Lower lobe of right lung (tissue), 2 donors: ENCODE measurements at regions not wholly inside any gene's neighbourhood (a gene's known extent, or its start where the extent isn't known, plus 50 kb on each side); places are given as distances from the start of the nearest gene placed in this dataset.
A peak's percentile ranks its signal among the peaks of the same experiment; 100 is the strongest.

ENCODE experiments used
- ATAC-seq, 2 donors: fragments of 200-7000 bp; cut with Tn5 transposase; one replicate each; pipeline ENCODE4 v1.9.1; 2020 to 2022; ENCODE audit warnings: mild to moderate bottlenecking in 2 of 2, moderate library complexity in 2 of 2
- DNase-seq: peaks from one replicate; pipeline ENCODE4 v3.0.0-alpha.2; 2020
- H3K27ac ChIP-seq: fragments of 200-600 bp; one replicate; pipeline ENCODE4 v1.8.0; 2022
- H3K27me3 ChIP-seq: fragments of 200-600 bp; one replicate; pipeline ENCODE4 v1.8.0; 2022; ENCODE audit warnings: low read depth
- H3K36me3 ChIP-seq: fragments of 200-600 bp; one replicate; pipeline ENCODE4 v1.8.0; 2022; ENCODE audit warnings: mild to moderate bottlenecking
- H3K4me1 ChIP-seq: fragments of 200-600 bp; one replicate; pipeline ENCODE4 v1.8.0; 2022
- H3K4me3 ChIP-seq: fragments of 200-600 bp; one replicate; pipeline ENCODE4 v1.8.0; 2022; ENCODE audit warnings: mild to moderate bottlenecking
- H3K9me3 ChIP-seq: fragments of 200-600 bp; one replicate; pipeline ENCODE4 v1.8.0; 2022
- CTCF ChIP-seq: fragments of 200-600 bp; IDR thresholded peaks from one replicate; pipeline ENCODE4 v1.8.0; 2022; ENCODE audit warnings: antibody characterized with exemption, mild to moderate bottlenecking
- intact Hi-C: fragments of 100-400 bp; cut with DNase I; formaldehyde crosslinking; loops from one replicate; pipeline ENCODE4 v1.11.0; 2022
- donor health status: DM: no; HTN: yes; CAD: no; lungs with severe emphysema.

GRCh38 chr4:185862340-185862739 lies 50.3 kb upstream of the SORBS2 start:
- Histone ChIP-seq H3K4me3 (no peak overlapping the region), H3K27me3 (no peaks in the 10 kb centered on the region), H3K27ac (no peak overlapping the region), H3K4me1 (no peaks in the 10 kb centered on the region), H3K36me3 (no peaks in the 10 kb centered on the region), H3K9me3 (no peaks in the 10 kb centered on the region)
- TF ChIP-seq CTCF, result no peak
- ATAC-seq (no peak), DNase-seq (no peak)
- intact Hi-C loops, result no loop called here

GRCh38 chr4:185863946-185864345 lies 52.0 kb upstream of the SORBS2 start:
- Histone ChIP-seq H3K4me1 (no peaks in the 10 kb centered on the region), H3K27ac (no peak overlapping the region), H3K9me3 (no peaks in the 10 kb centered on the region), H3K4me3 (no peak overlapping the region), H3K36me3 (no peaks in the 10 kb centered on the region), H3K27me3 (no peaks in the 10 kb centered on the region)
- ATAC-seq (no peak), DNase-seq (no peak)
- intact Hi-C loops, result no loop called here
- TF ChIP-seq CTCF, result no peak

- DNase-seq (no peak), ATAC-seq (peak; percentile 66 to 85)
- H3K4me1 ChIP-seq, result no peaks in the 10 kb centered on the region
- TF ChIP-seq CTCF, result no peak
- no peaks in the 10 kb centered on the region for H3K27me3 ChIP-seq
- no peak overlapping the region for H3K27ac ChIP-seq
- H3K36me3 ChIP-seq, result no peaks in the 10 kb centered on the region
- H3K4me3 ChIP-seq, result no peak overlapping the region
- no peaks in the 10 kb centered on the region for H3K9me3 ChIP-seq
- intact Hi-C loops, result no loop called here
Measured at GRCh38 chr4:185865901-185866328, 53.9 kb upstream of the SORBS2 start.

GRCh38 chr4:185867770-185868169 lies 55.8 kb upstream of the SORBS2 start:
- ATAC-seq (no peak), DNase-seq (no peak)
- Histone ChIP-seq H3K9me3 (no peaks in the 10 kb centered on the region), H3K4me3 (no peak overlapping the region), H3K27ac (no peak overlapping the region), H3K27me3 (no peaks in the 10 kb centered on the region), H3K36me3 (no peaks in the 10 kb centered on the region), H3K4me1 (no peaks in the 10 kb centered on the region)
- intact Hi-C loops, result no loop called here
- no peak for TF ChIP-seq CTCF

GRCh38 chr4:185868983-185869382 lies 57.0 kb upstream of the SORBS2 start:
- no peaks in the 10 kb centered on the region for H3K4me1 ChIP-seq
- TF ChIP-seq CTCF, result no peak
- no peak overlapping the region for H3K27ac ChIP-seq
- intact Hi-C loops, result no loop called here
- no peaks in the 10 kb centered on the region for H3K9me3 ChIP-seq
- H3K27me3 ChIP-seq, result no peaks in the 10 kb centered on the region
- no peak overlapping the region for H3K4me3 ChIP-seq
- no peaks in the 10 kb centered on the region for H3K36me3 ChIP-seq
- no peak for ATAC-seq
- DNase-seq, result no peak

GRCh38 chr4:185869427-185869826 lies 57.4 kb upstream of the SORBS2 start:
- TF ChIP-seq CTCF, result no peak
- Histone ChIP-seq H3K27me3 (no peaks in the 10 kb centered on the region), H3K27ac (no peak overlapping the region), H3K4me3 (no peak overlapping the region), H3K9me3 (no peaks in the 10 kb centered on the region), H3K4me1 (no peaks in the 10 kb centered on the region), H3K36me3 (no peaks in the 10 kb centered on the region)
- DNase-seq (no peak), ATAC-seq (no peak)
- intact Hi-C loops, result no loop called here
